ENCODE measurements at regions not wholly inside any gene's neighbourhood (a gene's known extent, or its start where the extent isn't known, plus 50 kb on each side); places are given as distances from the start of the nearest gene placed in this dataset.

GRCh38 chr3:106794442-106794841 is 582.8 kb upstream of the CCDC54 start:
- no peak overlapping the region for H3K9ac ChIP-seq (ENCODE audit: low read depth in 1 of 2, low read length in 2 of 2)

GRCh38 chr3:106795553-106795952 is 581.7 kb upstream of the CCDC54 start:
- Histone ChIP-seq H3K9ac (ENCODE audit: low read depth in 1 of 2, low read length in 2 of 2) (no peak overlapping the region), H3K36me3 (ENCODE audit: control insufficient read depth in 4 of 4, insufficient read depth in 3 of 4, low read depth in 1 of 4, low read length in 3 of 4) (no peaks in the 10 kb centered on the region), H3K27me3 (ENCODE audit: control insufficient read depth in 4 of 4, insufficient read depth in 4 of 4, low read length in 3 of 4) (no peaks in the 10 kb centered on the region), H3K4me3 (ENCODE audit: low read depth in 1 of 3, low read length in 3 of 3) (no peak overlapping the region), H3K9me3 (ENCODE audit: control insufficient read depth in 4 of 4, low read length in 3 of 4) (no peaks in the 10 kb centered on the region), H3K27ac (ENCODE audit: low read depth in 1 of 2, low read length in 2 of 2) (no peak overlapping the region), H3K4me1 (ENCODE audit: control insufficient read depth in 4 of 4, insufficient read depth in 4 of 4, low read length in 3 of 4) (no peaks in the 10 kb centered on the region)
- 87% methylated on average over 1 of the region's 1 CpG for WGBS
- no peak for DNase-seq (ENCODE audit: low spot score)
- TF ChIP-seq YY1 (IDR thresholded peaks at IDR 0.05) (no peak), SP1 (IDR thresholded peaks at IDR 0.05) (no peak), ATF3 (IDR thresholded peaks at IDR 0.05) (no peak), FOXA2 (IDR thresholded peaks at IDR 0.05) (no peak), RAD21 (IDR thresholded peaks at IDR 0.05) (no peak), EGR1 (IDR thresholded peaks at IDR 0.05; ENCODE audit: low read depth in 2 of 2) (no peak), CTCF (IDR thresholded peaks at IDR 0.05; ENCODE audit: low read depth, low read length, missing input control) (no peak), HNF4A (conservative IDR thresholded peaks at IDR 0.05) (no peak)

More at GRCh38 chr3:106794442-106794841, 582.8 kb upstream of the CCDC54 start:
- no peaks in the 10 kb centered on the region for H3K4me1 ChIP-seq (ENCODE audit: control insufficient read depth in 4 of 4, insufficient read depth in 4 of 4, low read length in 3 of 4)
- H3K36me3 ChIP-seq (ENCODE audit: control insufficient read depth in 4 of 4, insufficient read depth in 3 of 4, low read depth in 1 of 4, low read length in 3 of 4) = no peaks in the 10 kb centered on the region
- H3K9me3 ChIP-seq (ENCODE audit: control insufficient read depth in 4 of 4, low read length in 3 of 4) = no peaks in the 10 kb centered on the region
- no peak overlapping the region for H3K27ac ChIP-seq (ENCODE audit: low read depth in 1 of 2, low read length in 2 of 2)
- TF ChIP-seq ATF3 (IDR thresholded peaks at IDR 0.05) (no peak), HNF4G (IDR thresholded peaks at IDR 0.05) (no peak), RAD21 (IDR thresholded peaks at IDR 0.05) (no peak), YY1 (IDR thresholded peaks at IDR 0.05) (no peak), SP1 (IDR thresholded peaks at IDR 0.05) (no peak)
- H3K4me3 ChIP-seq (ENCODE audit: low read depth in 1 of 3, low read length in 3 of 3) = no peak overlapping the region
- 91% methylated on average over 3 of the region's 3 CpGs for WGBS
- H3K27me3 ChIP-seq (ENCODE audit: control insufficient read depth in 4 of 4, insufficient read depth in 4 of 4, low read length in 3 of 4) = no peaks in the 10 kb centered on the region
- DNase-seq (ENCODE audit: low spot score) = no peak

- Histone ChIP-seq H3K27me3 (ENCODE audit: control insufficient read depth in 4 of 4, insufficient read depth in 4 of 4, low read length in 3 of 4) (no peaks in the 10 kb centered on the region), H3K4me3 (ENCODE audit: low read depth in 1 of 3, low read length in 3 of 3) (no peak overlapping the region), H3K9me3 (ENCODE audit: control insufficient read depth in 4 of 4, low read length in 3 of 4) (no peaks in the 10 kb centered on the region), H3K9ac (ENCODE audit: low read depth in 1 of 2, low read length in 2 of 2) (no peak overlapping the region), H3K36me3 (ENCODE audit: control insufficient read depth in 4 of 4, insufficient read depth in 3 of 4, low read depth in 1 of 4, low read length in 3 of 4) (no peaks in the 10 kb centered on the region), H3K27ac (ENCODE audit: low read depth in 1 of 2, low read length in 2 of 2) (no peak overlapping the region), H3K4me1 (ENCODE audit: control insufficient read depth in 4 of 4, insufficient read depth in 4 of 4, low read length in 3 of 4) (no peaks in the 10 kb centered on the region)
- WGBS = 88% methylated on average over 2 of the region's 2 CpGs
- no peak for DNase-seq (ENCODE audit: low spot score)
- TF ChIP-seq REST (IDR thresholded peaks at IDR 0.05) (no peak), ATF3 (IDR thresholded peaks at IDR 0.05) (no peak), NR2F2 (IDR thresholded peaks at IDR 0.05) (no peak), RXRA (IDR thresholded peaks at IDR 0.05) (no peak), SP1 (IDR thresholded peaks at IDR 0.05) (no peak), GABPA (IDR thresholded peaks at IDR 0.05 in 1 of 2, conservative IDR thresholded peaks at IDR 0.05 in 1 of 2) (no peak), JUND (IDR thresholded peaks at IDR 0.05) (no peak), CTCF (IDR thresholded peaks at IDR 0.05; ENCODE audit: low read depth, low read length, missing input control) (no peak), ZBTB33 (IDR thresholded peaks at IDR 0.05) (no peak), FOXA2 (IDR thresholded peaks at IDR 0.05) (no peak), FOXA1 (IDR thresholded peaks at IDR 0.05) (no peak), HNF4G (IDR thresholded peaks at IDR 0.05) (no peak), MAX (IDR thresholded peaks at IDR 0.05) (no peak), EGR1 (IDR thresholded peaks at IDR 0.05; ENCODE audit: low read depth in 2 of 2) (no peak)
These were observed 579.8 kb upstream of the CCDC54 start for GRCh38 chr3:106797461-106797860.

Data from liver (tissue), 8 donors.